Progenitor cell of endocrine pancreas (in vitro differentiated cells): ENCODE measurements at regions not wholly inside any gene's neighbourhood (a gene's known extent, or its start where the extent isn't known, plus 50 kb on each side); places are given as distances from the start of the nearest gene placed in this dataset.

Experiments used
- DNase-seq: peaks from one replicate; pipeline ENCODE4 v3.0.0; 2021; ENCODE audit warnings: low spot score; ENCODE audit not compliant: unreplicated experiment
- H3K27ac Mint-ChIP-seq: 2 replicates; pipeline ENCODE4 v1.8.0; 2021; ENCODE audit warnings: mild to moderate bottlenecking, moderate library complexity, mixed read lengths
- H3K27me3 Mint-ChIP-seq: 2 replicates; pipeline ENCODE4 v1.8.0; 2021; ENCODE audit warnings: mixed read lengths
- H3K36me3 Mint-ChIP-seq: 2 replicates; pipeline ENCODE4 v1.8.0; 2022; ENCODE audit warnings: mixed read lengths; ENCODE audit not compliant: insufficient read depth
- H3K4me1 Mint-ChIP-seq: 2 replicates; pipeline ENCODE4 v1.8.0; 2021; ENCODE audit warnings: low read depth, mixed read lengths
- H3K4me3 Mint-ChIP-seq: 2 replicates; pipeline ENCODE4 v1.8.0; 2021; ENCODE audit warnings: low read depth, mild to moderate bottlenecking, moderate library complexity, mixed read lengths
- H3K9me3 Mint-ChIP-seq: 2 replicates; pipeline ENCODE4 v1.8.0; 2021; ENCODE audit warnings: low read depth, mixed read lengths
- TF ChIP-seq, protein P1 (sequence below): fragments of 200-600 bp; sonication (generic); IDR thresholded peaks from one replicate; pipeline ENCODE4 v1.5.0; 2021; ENCODE audit warnings: antibody characterized with exemption, mild to moderate bottlenecking; ENCODE audit not compliant: unreplicated experiment

DNA sequence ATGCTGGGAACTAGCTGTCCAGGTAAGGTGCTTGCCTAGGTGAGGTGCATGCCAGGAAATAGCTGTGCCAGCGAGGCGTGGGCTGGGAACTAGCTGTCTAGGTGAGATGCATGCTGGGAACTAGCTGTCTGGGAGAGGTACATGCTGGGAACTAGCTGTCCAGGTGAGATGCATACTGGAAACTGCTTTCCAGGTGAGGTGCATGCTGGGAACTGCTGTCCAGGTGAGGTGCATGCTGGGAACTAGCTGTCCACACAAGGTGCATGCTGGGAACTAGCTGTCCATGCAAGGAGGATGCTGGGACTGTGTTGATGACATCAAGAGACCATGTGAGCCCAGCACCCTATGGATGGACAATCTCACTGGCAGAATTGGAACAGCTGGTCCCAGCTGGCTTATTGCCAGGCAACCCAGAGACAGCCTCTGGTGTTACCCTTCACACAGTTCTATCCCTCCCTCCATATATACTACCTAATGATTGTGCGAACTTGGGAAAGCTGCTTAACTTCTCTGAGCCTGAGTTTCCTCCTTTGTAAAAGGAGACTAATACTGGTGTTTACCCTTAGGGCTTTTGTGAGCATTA, 479.9 kb upstream of the RBFOX1 start:
- DNase-seq: no peak
- Mint-ChIP-seq H3K27ac (no peak overlapping the region), H3K4me3 (no peak overlapping the region), H3K9me3 (no peaks in the 10 kb centered on the region), H3K27me3 (peaks cover 55% of the 10 kb centered on the region), H3K36me3 (no peaks in the 10 kb centered on the region), H3K4me1 (no peaks in the 10 kb centered on the region)
- TF ChIP-seq, protein P1, sequence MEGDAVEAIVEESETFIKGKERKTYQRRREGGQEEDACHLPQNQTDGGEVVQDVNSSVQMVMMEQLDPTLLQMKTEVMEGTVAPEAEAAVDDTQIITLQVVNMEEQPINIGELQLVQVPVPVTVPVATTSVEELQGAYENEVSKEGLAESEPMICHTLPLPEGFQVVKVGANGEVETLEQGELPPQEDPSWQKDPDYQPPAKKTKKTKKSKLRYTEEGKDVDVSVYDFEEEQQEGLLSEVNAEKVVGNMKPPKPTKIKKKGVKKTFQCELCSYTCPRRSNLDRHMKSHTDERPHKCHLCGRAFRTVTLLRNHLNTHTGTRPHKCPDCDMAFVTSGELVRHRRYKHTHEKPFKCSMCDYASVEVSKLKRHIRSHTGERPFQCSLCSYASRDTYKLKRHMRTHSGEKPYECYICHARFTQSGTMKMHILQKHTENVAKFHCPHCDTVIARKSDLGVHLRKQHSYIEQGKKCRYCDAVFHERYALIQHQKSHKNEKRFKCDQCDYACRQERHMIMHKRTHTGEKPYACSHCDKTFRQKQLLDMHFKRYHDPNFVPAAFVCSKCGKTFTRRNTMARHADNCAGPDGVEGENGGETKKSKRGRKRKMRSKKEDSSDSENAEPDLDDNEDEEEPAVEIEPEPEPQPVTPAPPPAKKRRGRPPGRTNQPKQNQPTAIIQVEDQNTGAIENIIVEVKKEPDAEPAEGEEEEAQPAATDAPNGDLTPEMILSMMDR: no peak

- Mint-ChIP-seq H3K36me3 (no peaks in the 10 kb centered on the region), H3K9me3 (peaks cover 11% of the 10 kb centered on the region), H3K4me1 (no peaks in the 10 kb centered on the region), H3K27me3 (peaks cover 15% of the 10 kb centered on the region), H3K27ac (no peak overlapping the region), H3K4me3 (no peak overlapping the region)
- TF ChIP-seq, protein P1: no peak
- DNase-seq: no peak
These were observed 486.2 kb upstream of the RBFOX1 start for GRCh38 chr16:6846452-6846851.

DNA sequence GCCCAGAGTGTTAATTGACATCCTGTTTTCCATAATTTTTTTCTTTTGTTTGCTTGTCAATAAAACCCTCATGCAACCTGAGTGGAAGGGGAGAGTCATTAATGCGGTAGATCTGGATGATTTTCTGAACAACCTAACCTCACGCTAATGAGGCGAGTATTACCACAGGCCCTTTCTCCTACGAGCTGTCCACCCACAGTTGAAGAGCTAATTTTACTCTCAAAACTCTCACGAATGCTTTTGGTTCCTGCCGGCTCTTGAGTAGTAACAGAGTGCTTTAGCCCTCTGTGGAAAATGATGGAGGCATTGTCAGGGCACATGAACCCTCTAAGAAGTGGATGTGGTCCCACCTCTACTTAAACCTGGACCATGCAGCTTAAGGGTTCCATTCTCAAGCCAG, 491.3 kb upstream of the RBFOX1 start:
- Mint-ChIP-seq H3K4me3 (no peak overlapping the region), H3K4me1 (no peaks in the 10 kb centered on the region), H3K27ac (no peak overlapping the region), H3K9me3 (peaks cover 11% of the 10 kb centered on the region), H3K36me3 (no peaks in the 10 kb centered on the region), H3K27me3 (peaks cover 3% of the 10 kb centered on the region)
- no peak for DNase-seq
- TF ChIP-seq, protein P1: no peak

DNA sequence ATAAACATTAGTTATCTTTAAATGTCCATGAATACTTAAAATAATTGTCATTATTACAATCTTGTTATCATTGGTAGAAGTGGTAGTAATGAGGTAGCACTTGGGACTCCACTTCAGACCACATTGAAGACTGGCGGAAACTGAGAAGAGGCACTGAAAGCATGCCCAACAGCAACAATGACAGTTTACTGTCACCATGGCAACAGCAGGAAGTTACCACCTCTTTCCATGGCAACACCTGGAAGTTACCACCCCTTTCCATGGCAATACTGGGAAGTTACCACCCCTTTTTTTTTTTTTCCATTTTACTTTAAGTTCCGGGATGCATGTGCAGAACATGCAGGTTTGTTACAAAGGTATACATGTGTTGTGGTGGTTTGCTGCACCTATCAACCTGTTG, 494.9 kb upstream of the RBFOX1 start:
- no peaks in the 10 kb centered on the region for H3K9me3 Mint-ChIP-seq
- no peak for DNase-seq
- no peak overlapping the region for H3K27ac Mint-ChIP-seq
- no peaks in the 10 kb centered on the region for H3K36me3 Mint-ChIP-seq
- H3K27me3 Mint-ChIP-seq: no peaks in the 10 kb centered on the region
- H3K4me3 Mint-ChIP-seq: no peak overlapping the region
- H3K4me1 Mint-ChIP-seq: no peaks in the 10 kb centered on the region
- TF ChIP-seq, protein P1: no peak

- Mint-ChIP-seq H3K27ac (no peak overlapping the region), H3K9me3 (no peaks in the 10 kb centered on the region), H3K4me1 (no peaks in the 10 kb centered on the region), H3K27me3 (no peaks in the 10 kb centered on the region), H3K36me3 (no peaks in the 10 kb centered on the region), H3K4me3 (no peak overlapping the region)
- TF ChIP-seq, protein P1: no peak
- no peak for DNase-seq
These were observed 495.9 kb upstream of the RBFOX1 start for GRCh38 chr16:6836766-6837165.
